Ascending aorta (tissue), 2 donors: ENCODE measurements at regions not wholly inside any gene's neighbourhood (a gene's known extent, or its start where the extent isn't known, plus 50 kb on each side); places are given as distances from the start of the nearest gene placed in this dataset.

Experiments used
- DNase-seq, 2 donors: peaks; one replicate each; pipeline ENCODE4 v3.0.0-alpha.2; 2019; ENCODE audit warnings: low spot score in 2 of 2
- H3K27ac ChIP-seq, 2 donors: fragments of 200-600 bp; sonication (generic); one replicate each; pipeline ENCODE4 v1.5.1; 2016 to 2017; ENCODE audit warnings: mild to moderate bottlenecking in 1 of 2
- H3K27me3 ChIP-seq: fragments of 200-600 bp; sonication (generic); one replicate; pipeline ENCODE4 v1.5.1; 2017
- H3K36me3 ChIP-seq, 2 donors: fragments of 200-600 bp; sonication (generic); one replicate each; pipeline ENCODE4 v1.5.1; 2016
- H3K4me1 ChIP-seq, 2 donors: fragments of 200-600 bp; sonication (generic); one replicate each; pipeline ENCODE4 v1.5.1; 2016 to 2017; ENCODE audit warnings: mild to moderate bottlenecking in 1 of 2
- H3K4me3 ChIP-seq, 2 donors: fragments of 200-600 bp; sonication (generic); one replicate each; pipeline ENCODE4 v1.5.1; 2016 to 2017; ENCODE audit warnings: mild to moderate bottlenecking in 1 of 2
- H3K9me3 ChIP-seq, 2 donors: fragments of 200-600 bp; sonication (generic); one replicate each; pipeline ENCODE4 v1.5.1; 2016
- intact Hi-C: fragments of 100-400 bp; cut with DNase I; formaldehyde crosslinking; loops from one replicate; pipeline ENCODE4 v1.15.1; 2023
- TF ChIP-seq, protein P1 (sequence below), 3 experiments: fragments of 200-600 bp in 2 of 3; fragments of 450-650 bp in 1 of 3; sonication (generic) in 2 of 3; IDR thresholded peaks; one replicate each; pipeline ENCODE4 v1.5.1; 2016 to 2019; ENCODE audit warnings: antibody characterized with exemption in 3 of 3, mild to moderate bottlenecking in 1 of 3, moderate library complexity in 1 of 3

DNA sequence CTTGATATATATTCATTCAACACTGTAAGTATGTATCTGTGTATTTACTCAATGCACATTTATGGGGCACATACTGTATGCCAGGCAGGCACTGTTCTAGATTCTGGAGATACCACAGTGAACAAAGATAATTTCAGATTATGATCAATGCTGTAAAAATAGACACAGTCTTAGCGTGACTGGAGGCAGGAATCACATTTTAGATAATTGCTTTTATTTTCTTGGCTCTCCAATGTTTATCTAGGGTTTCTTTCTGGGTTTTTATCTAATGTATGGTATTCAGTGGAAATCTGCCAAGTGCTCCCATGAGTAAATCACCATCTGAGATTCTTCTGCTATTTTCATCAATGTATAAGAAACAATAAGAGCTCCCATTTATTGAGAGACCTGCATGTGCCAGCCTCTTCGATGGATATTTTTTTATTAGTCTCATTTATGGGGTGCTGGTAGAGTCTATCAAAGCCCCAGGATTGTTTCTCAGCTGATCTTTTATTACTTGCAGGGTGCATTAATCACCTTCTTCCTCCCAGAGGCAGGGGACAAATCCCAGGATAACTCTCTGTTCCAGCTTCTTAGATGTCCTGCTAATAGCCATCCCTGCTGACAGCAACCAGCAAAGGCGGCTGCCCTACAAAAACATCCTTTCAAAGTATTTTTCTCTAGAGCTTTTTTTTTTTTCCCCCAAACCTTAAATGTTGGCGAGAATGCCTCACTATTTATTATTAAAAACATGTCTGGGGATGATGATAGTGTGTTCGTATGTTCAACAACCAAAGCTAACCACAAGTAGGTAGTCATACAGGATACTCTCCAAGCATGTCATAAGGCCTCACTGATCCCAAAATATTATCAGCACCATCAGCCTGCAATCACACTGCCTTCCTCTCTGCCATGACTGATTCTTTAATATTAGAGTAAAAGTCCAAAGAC is 331.0 kb upstream of the RASGRP1 start:
- H3K27me3 ChIP-seq, result no peaks in the 10 kb centered on the region
- H3K9me3 ChIP-seq, result no peaks in the 10 kb centered on the region
- no peak overlapping the region for H3K4me3 ChIP-seq
- no peaks in the 10 kb centered on the region for H3K36me3 ChIP-seq
- TF ChIP-seq, protein P1, sequence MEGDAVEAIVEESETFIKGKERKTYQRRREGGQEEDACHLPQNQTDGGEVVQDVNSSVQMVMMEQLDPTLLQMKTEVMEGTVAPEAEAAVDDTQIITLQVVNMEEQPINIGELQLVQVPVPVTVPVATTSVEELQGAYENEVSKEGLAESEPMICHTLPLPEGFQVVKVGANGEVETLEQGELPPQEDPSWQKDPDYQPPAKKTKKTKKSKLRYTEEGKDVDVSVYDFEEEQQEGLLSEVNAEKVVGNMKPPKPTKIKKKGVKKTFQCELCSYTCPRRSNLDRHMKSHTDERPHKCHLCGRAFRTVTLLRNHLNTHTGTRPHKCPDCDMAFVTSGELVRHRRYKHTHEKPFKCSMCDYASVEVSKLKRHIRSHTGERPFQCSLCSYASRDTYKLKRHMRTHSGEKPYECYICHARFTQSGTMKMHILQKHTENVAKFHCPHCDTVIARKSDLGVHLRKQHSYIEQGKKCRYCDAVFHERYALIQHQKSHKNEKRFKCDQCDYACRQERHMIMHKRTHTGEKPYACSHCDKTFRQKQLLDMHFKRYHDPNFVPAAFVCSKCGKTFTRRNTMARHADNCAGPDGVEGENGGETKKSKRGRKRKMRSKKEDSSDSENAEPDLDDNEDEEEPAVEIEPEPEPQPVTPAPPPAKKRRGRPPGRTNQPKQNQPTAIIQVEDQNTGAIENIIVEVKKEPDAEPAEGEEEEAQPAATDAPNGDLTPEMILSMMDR (IDR thresholded peaks at IDR 0.05), result no peak
- DNase-seq, result no peak
- no peaks in the 10 kb centered on the region for H3K4me1 ChIP-seq
- H3K27ac ChIP-seq, result no peak overlapping the region
- intact Hi-C loops, result no loop called here

- Histone ChIP-seq H3K27ac (no peak overlapping the region), H3K4me3 (no peak overlapping the region), H3K9me3 (no peaks in the 10 kb centered on the region), H3K4me1 (no peaks in the 10 kb centered on the region), H3K27me3 (no peaks in the 10 kb centered on the region), H3K36me3 (no peaks in the 10 kb centered on the region)
- TF ChIP-seq, protein P1 (IDR thresholded peaks at IDR 0.05), result no peak
- intact Hi-C loops, result no loop called here
- no peak for DNase-seq
Measured at GRCh38 chr15:38896647-38897046, 332.0 kb upstream of the RASGRP1 start.

DNA sequence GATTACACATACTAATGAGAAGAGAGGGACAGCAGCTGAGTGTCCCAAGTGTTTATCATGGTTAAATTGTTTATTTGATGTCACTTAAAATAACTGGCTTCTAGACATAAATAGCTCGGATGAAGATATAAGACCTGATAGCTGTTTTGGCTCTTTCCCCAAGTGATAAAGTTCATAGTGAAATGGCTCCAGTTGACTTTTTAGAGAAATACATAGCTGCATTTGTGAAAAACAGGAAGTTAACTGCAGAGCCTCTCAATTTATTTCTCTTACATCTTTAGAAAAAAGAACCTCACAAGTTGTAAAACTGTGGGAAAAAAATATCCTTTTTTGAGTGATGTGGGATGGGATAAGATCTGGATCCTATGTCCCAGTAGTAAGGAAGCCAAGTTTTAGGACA is 332.9 kb upstream of the RASGRP1 start:
- Histone ChIP-seq H3K4me1 (no peaks in the 10 kb centered on the region), H3K36me3 (no peaks in the 10 kb centered on the region), H3K27ac (no peak overlapping the region), H3K27me3 (no peaks in the 10 kb centered on the region), H3K4me3 (no peak overlapping the region), H3K9me3 (no peaks in the 10 kb centered on the region)
- intact Hi-C loops, result no loop called here
- DNase-seq, result no peak
- TF ChIP-seq, protein P1 (IDR thresholded peaks at IDR 0.05), result no peak

- intact Hi-C loops, result no loop called here
- H3K4me1 ChIP-seq, result no peaks in the 10 kb centered on the region
- H3K27me3 ChIP-seq, result no peaks in the 10 kb centered on the region
- TF ChIP-seq, protein P1 (IDR thresholded peaks at IDR 0.05), result no peak
- DNase-seq, result no peak
- H3K27ac ChIP-seq, result no peak overlapping the region
- no peaks in the 10 kb centered on the region for H3K9me3 ChIP-seq
- H3K36me3 ChIP-seq, result no peaks in the 10 kb centered on the region
- no peak overlapping the region for H3K4me3 ChIP-seq
Measured at GRCh38 chr15:38898236-38898635, 333.6 kb upstream of the RASGRP1 start.

DNA sequence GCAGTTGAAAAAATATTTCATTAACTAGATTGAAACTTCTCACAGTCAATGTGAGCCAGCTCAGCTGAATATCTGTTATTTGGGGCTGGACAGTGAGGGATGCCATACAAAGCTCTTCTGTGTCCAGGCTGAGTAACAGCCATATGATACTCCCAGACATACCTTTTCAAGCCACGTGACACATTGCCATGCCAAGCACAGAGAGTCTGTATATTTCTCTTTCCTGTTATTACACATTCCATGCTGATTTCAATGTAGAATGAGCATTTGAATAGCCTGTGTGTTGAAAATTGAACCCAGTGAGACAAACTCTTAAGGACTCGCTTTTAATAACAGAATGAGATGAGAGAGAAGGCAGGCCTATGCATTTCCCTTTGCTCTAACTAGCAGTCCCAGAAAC is 334.7 kb upstream of the RASGRP1 start:
- Histone ChIP-seq H3K9me3 (no peaks in the 10 kb centered on the region), H3K27me3 (no peaks in the 10 kb centered on the region), H3K4me3 (no peak overlapping the region), H3K36me3 (no peaks in the 10 kb centered on the region), H3K4me1 (no peaks in the 10 kb centered on the region), H3K27ac (no peak overlapping the region)
- intact Hi-C loops, result no loop called here
- TF ChIP-seq, protein P1 (IDR thresholded peaks at IDR 0.05), result no peak
- no peak for DNase-seq
